GM12878 (cell line): ENCODE measurements at regions not wholly inside any gene's neighbourhood (a gene's known extent, or its start where the extent isn't known, plus 50 kb on each side); places are given as distances from the start of the nearest gene placed in this dataset.

Experiments
- ATAC-seq: fragments of 200-7000 bp; cut with Tn5 transposase; 3 replicates; pipeline ENCODE4 v1.9.1; 2020; ENCODE audit warnings: mild to moderate bottlenecking, moderate library complexity
- BruUV-seq: library from RNA; stranded (reverse); fragments of 400-500 nt; replicated peaks from 2 replicates; lab custom pipeline; 2021; lab: Mats Ljungman, UMichigan
- CTCF ChIA-PET: fragments of 300-600 bp; sonication (Branson Sonifier 250); formaldehyde crosslinking; extraction: SDS; loops from one replicate; lab custom pipeline; 2021; ENCODE audit warnings: inconsistent platforms; lab: Yijun Ruan, JAX
- POLR2A ChIA-PET: fragments of 350-600 bp; formaldehyde crosslinking; extraction: SDS; loops from one replicate; lab custom pipeline; 2021; ENCODE audit warnings: inconsistent platforms; lab: Charles Lee
- RAD21 ChIA-PET: fragments of 300-600 bp; sonication (Branson Sonifier 250); formaldehyde crosslinking; loops from one replicate; lab custom pipeline; 2023; ENCODE audit warnings: antibody characterized with exemption; ENCODE audit not compliant: unreplicated experiment; lab: Charles Lee
- SMC1A ChIA-PET: fragments of 300-600 bp; sonication (Branson Sonifier 250); formaldehyde crosslinking; loops from one replicate; lab custom pipeline; 2023; ENCODE audit not compliant: unreplicated experiment, uncharacterized antibody; lab: Charles Lee
- DNase-seq: peaks from one replicate; pipeline ENCODE4 v3.0.0-alpha.2; 2011; ENCODE audit warnings: low read depth, low spot score
- FAIRE-seq: peaks from 3 replicates; lab custom pipeline; 2011; peaks lifted over from hg19 to GRCh38; lab: Jason Lieb, UNC
- H2AFZ ChIP-seq: 2 replicates; pipeline ENCODE4 v1.6.0; 2011; ENCODE audit warnings: low read depth, low read length, control low read depth; ENCODE audit not compliant: control insufficient read depth
- H3K27ac ChIP-seq: 2 replicates; pipeline ENCODE4 v1.5.1; 2011; ENCODE audit warnings: control low read depth; ENCODE audit not compliant: control insufficient read depth, insufficient read depth
- H3K27me3 ChIP-seq, 2 experiments: replicated peaks in 1 of 2; 2 replicates each; pipeline versions ENCODE4 v1.6.0 to v1.6.1; 2011; ENCODE audit warnings: low read length in 1 of 2; ENCODE audit not compliant: control insufficient read depth in 2 of 2, insufficient read depth in 2 of 2
- H3K36me3 ChIP-seq, 2 experiments: 2 replicates each; pipeline ENCODE4 v1.5.1; 2011; ENCODE audit warnings: low read length in 1 of 2; ENCODE audit not compliant: control insufficient read depth in 2 of 2, insufficient read depth in 2 of 2
- H3K4me1 ChIP-seq: 2 replicates; pipeline ENCODE4 v1.6.1; 2011; ENCODE audit warnings: mild to moderate bottlenecking, low read length, moderate library complexity, mixed read lengths; ENCODE audit not compliant: control insufficient read depth, insufficient read depth
- H3K4me2 ChIP-seq: 2 replicates; pipeline ENCODE4 v1.6.0; 2011; ENCODE audit warnings: control low read depth; ENCODE audit not compliant: control insufficient read depth, insufficient read depth
- H3K4me3 ChIP-seq: fragments of 200-600 bp; sonication (generic); 2 replicates; pipeline ENCODE4 v1.5.1; 2016
- H3K79me2 ChIP-seq: 2 replicates; pipeline ENCODE4 v1.6.0; 2011; ENCODE audit warnings: low read length; ENCODE audit not compliant: control insufficient read depth, insufficient read depth
- H3K9ac ChIP-seq: 2 replicates; pipeline ENCODE4 v1.8.0; 2011; ENCODE audit warnings: low read length, control low read depth, mixed read lengths; ENCODE audit not compliant: control insufficient read depth, insufficient read depth
- H3K9me3 ChIP-seq: replicated peaks from 3 replicates; pipeline ENCODE4 v1.5.1; 2011; ENCODE audit warnings: mild to moderate bottlenecking, low read length; ENCODE audit not compliant: control insufficient read depth, insufficient read depth
- H4K20me1 ChIP-seq: 2 replicates; pipeline ENCODE4 v1.6.0; 2011; ENCODE audit not compliant: control insufficient read depth, insufficient read depth
- ESRRA ChIP-seq: IDR thresholded peaks from 2 replicates; pipeline ENCODE4 v1.6.1; 2012; ENCODE audit warnings: mild to moderate bottlenecking, low read length, improper control_type of control experiment
- ETV6 ChIP-seq, 2 experiments: fragments of 450-650 bp in 1 of 2; IDR thresholded peaks in 1 of 2; conservative IDR thresholded peaks in 1 of 2; 2 replicates each; pipeline ENCODE4 v1.6.1; 2014; ENCODE audit warnings: antibody characterized with exemption in 1 of 2, borderline replicate concordance in 1 of 2, low read depth in 1 of 2, mild to moderate bottlenecking in 1 of 2, moderate library complexity in 1 of 2
- FOXK2 ChIP-seq: fragments of 450-650 bp; IDR thresholded peaks from 2 replicates; pipeline ENCODE4 v1.6.1; 2017; ENCODE audit warnings: mild to moderate bottlenecking, moderate library complexity
- KDM1A ChIP-seq: fragments of 200-600 bp; sonication (generic); IDR thresholded peaks from 2 replicates; pipeline ENCODE4 v1.6.1; 2016; ENCODE audit warnings: borderline replicate concordance
- LARP7 ChIP-seq: fragments of 450-650 bp; IDR thresholded peaks from 2 replicates; pipeline ENCODE4 v1.6.1; 2017; ENCODE audit warnings: mild to moderate bottlenecking
- POLR2AphosphoS5 ChIP-seq: IDR thresholded peaks from 2 replicates; pipeline ENCODE4 v1.6.1; 2011; ENCODE audit warnings: mild to moderate bottlenecking, low read length, inconsistent platforms
- REST ChIP-seq: IDR thresholded peaks from 2 replicates; pipeline ENCODE4 v1.6.1; 2012; ENCODE audit warnings: mild to moderate bottlenecking, low read depth, low read length
- SIX5 ChIP-seq: IDR thresholded peaks from 2 replicates; pipeline ENCODE4 v1.6.1; 2011; ENCODE audit warnings: mild to moderate bottlenecking, low read depth, low read length, moderate library complexity; ENCODE audit not compliant: severe bottlenecking
- STAT3 ChIP-seq: IDR thresholded peaks from 2 replicates; pipeline ENCODE4 v1.6.1; 2011; ENCODE audit warnings: low read depth, low read length, improper control_type of control experiment
- WGBS: methylation state at CpG from one replicate; pipeline ENCODE4 v1.1.6; 2016; ENCODE audit warnings: low lambda C conversion rate; ENCODE audit not compliant: insufficient replicate concordance, insufficient coverage; ENCODE audit errors: missing lambda C conversion rate; 5-methylcytosine and 5-hydroxymethylcytosine counted together
- in situ Hi-C: fragments of 300-500 bp; cut with MboI; formaldehyde crosslinking; loops from 9 replicates; pipeline ENCODE4 v1.14.3; 2018; ENCODE audit warnings: mixed read lengths
- intact Hi-C: fragments of 100-400 bp; cut with micrococcal nuclease; formaldehyde crosslinking; loops from one replicate; pipeline ENCODE4 v1.14.2; 2022; ENCODE audit not compliant: unreplicated experiment

DNA sequence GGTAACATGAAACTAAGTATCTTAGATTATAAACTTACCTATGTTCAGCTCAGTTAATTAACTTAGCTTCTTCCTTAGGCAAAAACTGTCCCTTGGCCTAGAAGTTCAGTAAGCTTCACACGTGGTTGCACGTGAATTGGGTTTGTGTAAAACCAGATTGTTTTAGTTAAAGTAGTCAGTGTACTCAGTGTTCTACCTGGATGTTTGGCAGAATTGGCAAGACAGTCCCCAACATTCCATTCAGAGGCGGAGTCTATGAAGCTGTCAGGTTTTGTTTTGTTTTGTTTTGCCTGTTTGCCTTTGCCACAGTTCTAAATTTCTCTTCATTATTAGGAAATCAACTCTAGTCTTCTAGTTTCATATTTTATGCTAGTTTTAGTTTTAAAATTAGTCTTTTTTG is 105.3 kb upstream of the ZEB2 start:
- in situ Hi-C loops (no loop called here), intact Hi-C loops (no loop called here)
- H4K20me1 ChIP-seq, result no peaks in the 10 kb centered on the region
- RAD21 ChIA-PET, result no interaction called here
- H2AFZ ChIP-seq, result no peak overlapping the region
- no peak overlapping the region for H3K9ac ChIP-seq
- SMC1A ChIA-PET, result interaction anchor here (0.7 to 1.0 kb wide), 2 partner anchors 24 to 40 kb away, joined by 3 read pairs; no protein-coding TSS in a partner anchor
- H3K4me3 ChIP-seq, result no peak overlapping the region
- ATAC-seq (no peak), DNase-seq (no peak), FAIRE-seq (no peak)
- TF ChIP-seq ETV6 (conservative IDR thresholded peaks at IDR 0.05 in 1 of 2, IDR thresholded peaks at IDR 0.05 in 1 of 2; ENCODE audit: borderline replicate concordance in 1 of 2, low read depth in 1 of 2), result no peak
- no peak for TF ChIP-seq LARP7
- TF ChIP-seq KDM1A, result no peak
- no peak for TF ChIP-seq STAT3
- no peak for TF ChIP-seq FOXK2
- TF ChIP-seq REST, result no peak
- TF ChIP-seq POLR2AphosphoS5, result no peak
- TF ChIP-seq SIX5, result no peak
- no peak for TF ChIP-seq ESRRA
- H3K36me3 ChIP-seq, result no peaks in the 10 kb centered on the region
- 5% methylated on average over 3 of the region's 3 CpGs for WGBS
- H3K27me3 ChIP-seq, result peaks cover 0 to 4% of the 10 kb centered on the region in 2 experiments; a peak in 1 of 4 replicates
- POLR2A ChIA-PET, result no interaction called here
- no peaks in the 10 kb centered on the region for H3K4me1 ChIP-seq
- no peaks in the 10 kb centered on the region for H3K79me2 ChIP-seq
- H3K9me3 ChIP-seq, result no peaks in the 10 kb centered on the region; the same call in 2 of the 3 replicates
- H3K27ac ChIP-seq, result no peak overlapping the region
- CTCF ChIA-PET, result interaction anchor here (1.1 to 1.2 kb wide), 2 partner anchors 10 to 15 kb away, joined by 3 read pairs; no protein-coding TSS in a partner anchor
- H3K4me2 ChIP-seq, result no peak overlapping the region
- no TSS peak for BruUV-seq
